Skeletal muscle tissue (tissue), 3 donors: ENCODE measurements at regions not wholly inside any gene's neighbourhood (a gene's known extent, or its start where the extent isn't known, plus 50 kb on each side); places are given as distances from the start of the nearest gene placed in this dataset.

ENCODE experiments used
- H3K27ac ChIP-seq: one replicate; pipeline ENCODE4 v1.7.0; 2013; ENCODE audit warnings: mild to moderate bottlenecking, low read depth, low read length, inconsistent platforms
- H3K27me3 ChIP-seq, 3 donors: one replicate each; pipeline ENCODE4 v1.7.0; 2013; ENCODE audit warnings: low read length in 3 of 3; ENCODE audit not compliant: control insufficient read depth in 3 of 3, insufficient read depth in 3 of 3
- H3K36me3 ChIP-seq, 3 donors: one replicate each; pipeline ENCODE4 v1.7.0; 2013; ENCODE audit warnings: low read length in 3 of 3; ENCODE audit not compliant: control insufficient read depth in 3 of 3, insufficient read depth in 3 of 3
- H3K4me1 ChIP-seq, 3 donors: one replicate each; pipeline ENCODE4 v1.7.0; 2013; ENCODE audit warnings: low read length in 3 of 3, mild to moderate bottlenecking in 3 of 3; ENCODE audit not compliant: control insufficient read depth in 3 of 3, insufficient read depth in 3 of 3
- H3K4me3 ChIP-seq, 3 donors: one replicate each; pipeline ENCODE4 v1.7.0; 2013; ENCODE audit warnings: low read length in 3 of 3
- H3K9ac ChIP-seq, 3 donors: one replicate each; pipeline ENCODE4 v1.7.0; 2013; ENCODE audit warnings: low read length in 3 of 3, mild to moderate bottlenecking in 3 of 3, moderate library complexity in 2 of 3, low read depth in 1 of 3
- H3K9me3 ChIP-seq, 3 donors: one replicate each; pipeline ENCODE4 v1.7.0; 2013; ENCODE audit warnings: low read length in 3 of 3; ENCODE audit not compliant: control insufficient read depth in 3 of 3
- donor health status: Osteomylitis.

GRCh38 chr6:119543332-119543731, 193.8 kb upstream of the MAN1A1 start:
- Histone ChIP-seq H3K4me1 (peaks cover 0 to 3% (median 0%) of the 10 kb centered on the region in 3 donors), H3K36me3 (no peaks in the 10 kb centered on the region), H3K9ac (no peak overlapping the region), H3K9me3 (no peaks in the 10 kb centered on the region), H3K27me3 (no peaks in the 10 kb centered on the region), H3K4me3 (no peak overlapping the region), H3K27ac (no peak overlapping the region)

- no peak overlapping the region for H3K9ac ChIP-seq
- no peak overlapping the region for H3K4me3 ChIP-seq
- no peaks in the 10 kb centered on the region for H3K36me3 ChIP-seq
- H3K27ac ChIP-seq: no peak overlapping the region
- no peaks in the 10 kb centered on the region for H3K9me3 ChIP-seq
- H3K27me3 ChIP-seq: no peaks in the 10 kb centered on the region
- peaks cover 0 to 3% (median 0%) of the 10 kb centered on the region in 3 donors for H3K4me1 ChIP-seq
Observed at GRCh38 chr6:119542037-119542436, 192.5 kb upstream of the MAN1A1 start.

- H3K9me3 ChIP-seq: no peaks in the 10 kb centered on the region
- H3K27me3 ChIP-seq: no peaks in the 10 kb centered on the region
- no peak overlapping the region for H3K9ac ChIP-seq
- H3K36me3 ChIP-seq: no peaks in the 10 kb centered on the region
- no peak overlapping the region for H3K27ac ChIP-seq
- H3K4me1 ChIP-seq: peaks cover 0 to 3% (median 0%) of the 10 kb centered on the region in 3 donors
- no peak overlapping the region for H3K4me3 ChIP-seq
Observed at GRCh38 chr6:119541132-119541905, 191.8 kb upstream of the MAN1A1 start.

GRCh38 chr6:119540417-119540816, 190.9 kb upstream of the MAN1A1 start:
- H3K27ac ChIP-seq: no peak overlapping the region
- no peaks in the 10 kb centered on the region for H3K27me3 ChIP-seq
- no peak overlapping the region for H3K9ac ChIP-seq
- no peaks in the 10 kb centered on the region for H3K9me3 ChIP-seq
- H3K36me3 ChIP-seq: no peaks in the 10 kb centered on the region
- H3K4me1 ChIP-seq: peaks cover 0 to 3% (median 0%) of the 10 kb centered on the region in 3 donors
- H3K4me3 ChIP-seq: no peak overlapping the region

GRCh38 chr6:119539066-119539746, 189.6 kb upstream of the MAN1A1 start:
- H3K9ac ChIP-seq: no peak overlapping the region
- no peaks in the 10 kb centered on the region for H3K27me3 ChIP-seq
- H3K4me3 ChIP-seq: no peak overlapping the region
- H3K36me3 ChIP-seq: no peaks in the 10 kb centered on the region
- no peaks in the 10 kb centered on the region for H3K9me3 ChIP-seq
- H3K4me1 ChIP-seq: peaks cover 0 to 3% (median 0%) of the 10 kb centered on the region in 3 donors
- no peak overlapping the region for H3K27ac ChIP-seq

GRCh38 chr6:119536666-119537065, 187.1 kb upstream of the MAN1A1 start:
- Histone ChIP-seq H3K27me3 (no peaks in the 10 kb centered on the region), H3K4me3 (no peak overlapping the region), H3K36me3 (no peaks in the 10 kb centered on the region), H3K27ac (no peak overlapping the region), H3K4me1 (peaks cover 0 to 3% (median 0%) of the 10 kb centered on the region in 3 donors), H3K9ac (no peak overlapping the region), H3K9me3 (no peaks in the 10 kb centered on the region)

GRCh38 chr6:119535332-119535731, 185.8 kb upstream of the MAN1A1 start:
- Histone ChIP-seq H3K9me3 (no peaks in the 10 kb centered on the region), H3K27me3 (no peaks in the 10 kb centered on the region), H3K4me3 (no peak overlapping the region), H3K9ac (no peak overlapping the region), H3K27ac (no peak overlapping the region), H3K36me3 (no peaks in the 10 kb centered on the region), H3K4me1 (no peaks in the 10 kb centered on the region)

- Histone ChIP-seq H3K27me3 (no peaks in the 10 kb centered on the region), H3K9me3 (no peaks in the 10 kb centered on the region), H3K36me3 (no peaks in the 10 kb centered on the region), H3K27ac (no peak overlapping the region), H3K4me3 (no peak overlapping the region), H3K4me1 (no peaks in the 10 kb centered on the region), H3K9ac (no peak overlapping the region)
Observed at GRCh38 chr6:119533603-119534279, 184.2 kb upstream of the MAN1A1 start.

GRCh38 chr6:119527231-119527578, 177.6 kb upstream of the MAN1A1 start:
- Histone ChIP-seq H3K36me3 (no peaks in the 10 kb centered on the region), H3K9me3 (no peaks in the 10 kb centered on the region), H3K4me1 (no peaks in the 10 kb centered on the region), H3K27me3 (no peaks in the 10 kb centered on the region), H3K27ac (no peak overlapping the region), H3K9ac (no peak overlapping the region), H3K4me3 (no peak overlapping the region)
